Mucosa of descending colon (tissue), 3 donors: ENCODE measurements at regions not wholly inside any gene's neighbourhood (a gene's known extent, or its start where the extent isn't known, plus 50 kb on each side); places are given as distances from the start of the nearest gene placed in this dataset.

Experiments
- ATAC-seq: fragments of 200-7000 bp; cut with Tn5 transposase; one replicate; pipeline ENCODE4 v1.9.1; 2020; ENCODE audit warnings: mild to moderate bottlenecking, moderate library complexity
- DNase-seq, 3 donors: peaks; one replicate each; pipeline ENCODE4 v3.0.0-alpha.2; 2020
- H3K36me3 ChIP-seq: fragments of 200-600 bp; one replicate; pipeline ENCODE4 v1.8.0; 2021; ENCODE audit warnings: low read depth, mild to moderate bottlenecking
- H3K4me1 ChIP-seq: fragments of 200-600 bp; one replicate; pipeline ENCODE4 v1.8.0; 2021; ENCODE audit warnings: low read depth, mild to moderate bottlenecking
- H3K4me3 ChIP-seq: fragments of 200-600 bp; one replicate; pipeline ENCODE4 v1.8.0; 2021; ENCODE audit warnings: mild to moderate bottlenecking
- H3K9me3 ChIP-seq: fragments of 200-600 bp; one replicate; pipeline ENCODE4 v1.8.0; 2021; ENCODE audit warnings: mild to moderate bottlenecking
- intact Hi-C, 2 donors: fragments of 100-400 bp; cut with DNase I in 1 of 2; cut with micrococcal nuclease in 1 of 2; formaldehyde crosslinking; loops; one replicate each; pipeline versions ENCODE4 v1.11.0 to v1.11.1; 2022; cut with DNase I, micrococcal nuclease
- TF ChIP-seq, protein P1 (sequence below): fragments of 200-600 bp; IDR thresholded peaks from one replicate; pipeline ENCODE4 v1.8.0; 2022; ENCODE audit warnings: antibody characterized with exemption, mild to moderate bottlenecking
- donor health status: DM: no; HTN: no; CAD: no; lungs with moderate emphysema.
- donor health status: DM: no; HTN: no; CAD: no.
- donor health status: DM: no; HTN: yes; CAD: no.

DNA sequence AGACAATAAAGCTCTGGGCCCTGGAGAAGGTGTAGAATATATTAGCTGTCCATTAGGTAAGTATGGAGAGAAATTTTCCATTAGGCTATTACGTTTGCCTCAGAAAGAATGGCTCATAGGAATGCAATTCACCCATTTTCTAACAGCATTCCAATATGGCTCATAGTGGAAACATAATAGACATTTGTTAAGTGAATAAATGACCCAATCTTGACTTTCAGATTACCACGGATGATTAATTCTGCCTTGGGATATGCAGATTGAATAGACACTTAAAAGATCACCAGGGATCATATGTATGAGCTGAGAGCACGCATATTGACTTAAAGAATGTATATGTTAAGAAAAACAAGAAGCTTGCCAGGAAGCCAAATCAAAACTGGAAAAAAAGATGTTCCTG is 209.1 kb upstream of the CDYL start:
- intact Hi-C loops = no loop called here
- Histone ChIP-seq H3K4me1 (no peaks in the 10 kb centered on the region), H3K9me3 (peaks cover 14% of the 10 kb centered on the region), H3K4me3 (no peak overlapping the region), H3K36me3 (no peaks in the 10 kb centered on the region)
- TF ChIP-seq, protein P1, sequence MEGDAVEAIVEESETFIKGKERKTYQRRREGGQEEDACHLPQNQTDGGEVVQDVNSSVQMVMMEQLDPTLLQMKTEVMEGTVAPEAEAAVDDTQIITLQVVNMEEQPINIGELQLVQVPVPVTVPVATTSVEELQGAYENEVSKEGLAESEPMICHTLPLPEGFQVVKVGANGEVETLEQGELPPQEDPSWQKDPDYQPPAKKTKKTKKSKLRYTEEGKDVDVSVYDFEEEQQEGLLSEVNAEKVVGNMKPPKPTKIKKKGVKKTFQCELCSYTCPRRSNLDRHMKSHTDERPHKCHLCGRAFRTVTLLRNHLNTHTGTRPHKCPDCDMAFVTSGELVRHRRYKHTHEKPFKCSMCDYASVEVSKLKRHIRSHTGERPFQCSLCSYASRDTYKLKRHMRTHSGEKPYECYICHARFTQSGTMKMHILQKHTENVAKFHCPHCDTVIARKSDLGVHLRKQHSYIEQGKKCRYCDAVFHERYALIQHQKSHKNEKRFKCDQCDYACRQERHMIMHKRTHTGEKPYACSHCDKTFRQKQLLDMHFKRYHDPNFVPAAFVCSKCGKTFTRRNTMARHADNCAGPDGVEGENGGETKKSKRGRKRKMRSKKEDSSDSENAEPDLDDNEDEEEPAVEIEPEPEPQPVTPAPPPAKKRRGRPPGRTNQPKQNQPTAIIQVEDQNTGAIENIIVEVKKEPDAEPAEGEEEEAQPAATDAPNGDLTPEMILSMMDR = no peak
- DNase-seq (no peak), ATAC-seq (no peak)

GRCh38 chr6:4565301-4566250 is 210.6 kb upstream of the CDYL start:
- DNase-seq (no peak), ATAC-seq (no peak)
- Histone ChIP-seq H3K9me3 (peaks cover 1% of the 10 kb centered on the region), H3K4me1 (no peaks in the 10 kb centered on the region), H3K4me3 (no peak overlapping the region), H3K36me3 (no peaks in the 10 kb centered on the region)
- TF ChIP-seq, protein P1 = no peak
- intact Hi-C loops = no loop called here

DNA sequence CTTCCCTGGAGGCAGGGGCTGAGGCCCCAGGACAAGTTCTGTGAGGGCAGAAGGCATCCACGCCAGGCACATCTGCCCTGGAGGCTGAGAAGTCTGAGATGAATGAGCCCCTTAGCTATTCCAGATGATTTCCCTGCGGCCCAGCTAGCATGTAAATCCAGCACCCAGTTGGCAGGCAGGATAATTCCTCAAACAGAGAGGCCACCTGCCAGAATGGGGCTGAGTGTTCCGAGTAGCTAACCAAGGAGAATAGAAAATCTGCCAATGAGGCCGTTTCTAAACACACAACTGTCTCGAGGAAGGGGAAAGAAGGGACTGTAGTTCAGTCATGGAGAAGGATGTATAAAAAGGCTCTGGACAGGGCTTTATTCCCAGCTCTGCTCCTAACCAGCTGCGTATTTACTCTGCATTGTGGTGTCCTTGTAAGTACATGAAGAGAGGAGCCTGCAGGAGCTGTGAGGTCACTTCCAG is 211.4 kb upstream of the CDYL start:
- Histone ChIP-seq H3K36me3 (no peaks in the 10 kb centered on the region), H3K4me1 (no peaks in the 10 kb centered on the region), H3K9me3 (no peaks in the 10 kb centered on the region), H3K4me3 (no peak overlapping the region)
- ATAC-seq (no peak), DNase-seq (no peak)
- intact Hi-C loops = no loop called here
- TF ChIP-seq, protein P1 = no peak

GRCh38 chr6:4563877-4564276 is 212.3 kb upstream of the CDYL start:
- intact Hi-C loops = no loop called here
- Histone ChIP-seq H3K4me1 (no peaks in the 10 kb centered on the region), H3K36me3 (no peaks in the 10 kb centered on the region), H3K4me3 (no peak overlapping the region), H3K9me3 (no peaks in the 10 kb centered on the region)
- DNase-seq (no peak), ATAC-seq (no peak)
- TF ChIP-seq, protein P1 = no peak

DNA sequence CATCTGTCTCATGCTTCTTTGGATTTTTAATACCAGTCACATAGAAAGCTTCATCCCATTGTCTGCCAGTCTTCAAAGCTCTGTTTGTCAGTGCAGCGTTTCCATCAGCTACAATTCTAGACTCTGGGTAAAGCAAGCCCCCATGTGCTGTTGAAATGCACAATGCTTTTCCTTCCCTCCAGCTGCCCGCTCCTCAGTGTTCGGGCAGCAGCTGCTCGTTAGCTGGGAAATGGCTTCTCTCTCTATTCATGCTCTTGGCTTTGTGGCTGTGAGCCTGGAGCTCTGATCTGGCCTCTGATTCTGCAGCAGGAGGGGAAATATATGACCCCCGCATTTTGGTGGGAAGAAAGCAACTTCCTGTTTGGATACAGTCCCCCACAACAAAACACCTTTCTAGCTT is 213.0 kb upstream of the CDYL start:
- H3K36me3 ChIP-seq = no peaks in the 10 kb centered on the region
- H3K9me3 ChIP-seq = no peaks in the 10 kb centered on the region
- no peak overlapping the region for H3K4me3 ChIP-seq
- no peak for ATAC-seq
- intact Hi-C loops = no loop called here
- no peaks in the 10 kb centered on the region for H3K4me1 ChIP-seq
- no peak for DNase-seq
- TF ChIP-seq, protein P1 = no peak
